ENCODE measurements at regions not wholly inside any gene's neighbourhood (a gene's known extent, or its start where the extent isn't known, plus 50 kb on each side); places are given as distances from the start of the nearest gene placed in this dataset.

DNA sequence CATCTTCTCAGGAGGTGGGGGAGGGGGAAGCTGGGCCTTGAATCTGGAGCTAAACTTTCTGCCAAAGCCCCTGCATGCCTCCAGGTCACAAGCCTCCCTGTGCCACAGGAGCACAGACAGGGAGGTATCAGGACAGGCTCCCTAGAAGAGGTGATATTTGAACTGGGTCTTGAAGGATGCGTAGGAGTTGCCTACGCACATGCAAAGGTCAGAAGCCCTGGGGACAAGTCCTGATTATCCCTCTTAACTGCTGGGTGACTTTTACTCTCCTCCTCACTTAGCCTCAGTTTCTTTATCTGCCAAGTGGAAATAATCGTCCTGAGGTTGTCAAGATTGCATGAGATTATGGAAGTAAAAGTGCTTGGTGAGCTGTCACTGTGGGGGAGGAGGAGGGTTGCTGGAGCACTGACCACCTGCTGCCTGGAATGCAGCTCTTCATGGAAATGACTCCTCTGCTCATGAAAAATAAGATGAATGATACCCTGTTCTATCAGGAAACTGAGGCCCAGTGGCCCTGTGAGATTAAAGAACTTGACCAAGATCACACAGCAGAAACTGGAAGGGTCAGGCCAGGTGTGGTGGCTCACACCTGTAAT, 50.6 kb upstream of the LAPTM5 start:
- Histone ChIP-seq H3K9me3 (ENCODE audit: control insufficient read depth, low read depth, low read length) (no peaks in the 10 kb centered on the region), H3K27me3 (ENCODE audit: control insufficient read depth, insufficient read depth, low read length) (peaks cover 13% of the 10 kb centered on the region), H3K36me3 (ENCODE audit: control insufficient read depth, low read depth, low read length) (no peaks in the 10 kb centered on the region), H3K4me1 (ENCODE audit: control insufficient read depth, low read depth, low read length) (peaks cover 39% of the 10 kb centered on the region), H3K9ac (ENCODE audit: low read length) (no peak overlapping the region), H3K27ac (ENCODE audit: low read length) (no peak overlapping the region), H3K4me3 (ENCODE audit: low read length) (no peak overlapping the region)

DNA sequence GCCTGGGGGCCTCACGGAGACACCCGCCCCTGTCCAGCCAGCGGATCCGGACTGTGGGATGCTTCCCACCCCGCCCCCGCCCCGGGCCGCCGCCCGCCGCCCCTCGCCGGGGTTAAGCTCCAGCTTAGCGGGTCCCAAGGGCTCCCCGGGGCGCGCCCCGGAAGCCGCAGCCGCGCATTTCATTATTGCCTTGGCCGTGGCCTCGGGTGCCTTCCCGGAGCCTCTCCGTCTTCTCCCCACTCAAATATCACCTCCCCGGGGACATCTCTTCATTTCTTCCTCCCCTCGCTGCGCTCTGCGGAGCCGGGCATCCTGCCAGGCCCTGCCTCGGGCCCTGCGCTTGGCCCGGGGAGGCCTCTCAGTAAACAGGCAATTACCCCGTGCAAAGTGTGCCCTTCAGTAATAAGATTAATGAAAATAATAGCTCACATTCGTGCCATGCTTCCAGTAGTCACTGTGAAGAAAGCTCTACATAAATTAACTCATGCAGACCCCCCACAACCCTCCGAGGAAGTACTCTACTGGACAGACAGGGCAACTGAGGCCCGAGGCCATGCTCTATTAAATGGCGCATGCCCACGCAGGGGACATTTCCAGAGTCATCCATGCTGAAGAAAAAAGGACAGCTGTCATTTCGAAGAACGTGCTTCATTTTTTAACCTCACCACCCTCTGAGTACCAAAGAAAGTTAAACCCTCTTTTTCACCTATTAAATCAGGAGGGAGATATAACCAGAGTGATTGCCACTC, 49.9 kb upstream of the LAPTM5 start:
- peaks cover 13% of the 10 kb centered on the region for H3K27me3 ChIP-seq (ENCODE audit: control insufficient read depth, insufficient read depth, low read length)
- peaks cover 39% of the 10 kb centered on the region for H3K4me1 ChIP-seq (ENCODE audit: control insufficient read depth, low read depth, low read length)
- no peak overlapping the region for H3K4me3 ChIP-seq (ENCODE audit: low read length)
- H3K9ac ChIP-seq (ENCODE audit: low read length) = no peak overlapping the region
- H3K36me3 ChIP-seq (ENCODE audit: control insufficient read depth, low read depth, low read length) = no peaks in the 10 kb centered on the region
- H3K27ac ChIP-seq (ENCODE audit: low read length) = no peak overlapping the region
- no peaks in the 10 kb centered on the region for H3K9me3 ChIP-seq (ENCODE audit: control insufficient read depth, low read depth, low read length)
